CD4-positive, alpha-beta T cell treated with Interleukin-1 beta for 1 hour (primary cell): ENCODE measurements at regions not wholly inside any gene's neighbourhood (a gene's known extent, or its start where the extent isn't known, plus 50 kb on each side); places are given as distances from the start of the nearest gene placed in this dataset.

Experiments
- DNase-seq, 2 donors: peaks; one replicate each; pipeline ENCODE4 v3.0.0-alpha.2; 2020 to 2022

GRCh38 chr1:14474856-14475255 is 123.6 kb upstream of the KAZN start:
- no peak for DNase-seq

DNA sequence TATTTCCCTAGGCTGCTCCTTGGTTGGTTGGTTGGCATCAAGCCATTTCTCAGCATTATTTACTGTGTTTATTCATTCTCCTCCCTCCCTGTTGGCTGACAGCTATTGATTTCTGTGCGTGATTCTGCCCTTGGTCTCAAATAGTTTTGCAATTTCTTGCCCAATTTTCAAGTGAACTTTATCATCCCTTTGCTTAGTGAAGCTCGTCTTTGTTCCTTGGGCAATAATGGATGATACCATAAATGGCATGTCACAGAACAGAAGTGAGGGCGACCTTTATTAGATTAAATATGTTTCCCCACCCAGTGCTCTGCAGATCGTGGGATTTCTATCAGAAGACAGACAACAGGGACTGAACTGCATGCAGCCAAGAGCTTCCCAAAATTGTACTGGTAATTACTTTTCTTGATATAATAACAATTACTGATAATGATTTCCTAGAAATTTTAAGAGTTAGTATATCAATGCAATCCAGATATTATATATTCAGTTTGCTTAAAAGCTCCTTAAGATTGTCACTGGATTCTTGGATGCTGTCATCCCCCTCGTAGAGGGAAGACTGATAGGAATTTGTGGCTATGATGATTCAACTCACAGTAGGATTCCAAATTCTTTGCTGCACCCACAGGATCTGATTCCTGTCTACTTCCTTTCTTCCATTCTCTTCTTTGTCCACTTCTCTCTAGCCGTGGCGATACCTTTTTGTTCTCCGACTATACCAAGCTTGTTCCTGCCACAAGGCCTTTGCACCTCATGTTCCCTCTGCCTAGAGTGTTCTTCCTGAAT is 122.1 kb upstream of the KAZN start:
- no peak for DNase-seq

- DNase-seq = no peak
These were observed 120.4 kb upstream of the KAZN start for GRCh38 chr1:14478120-14478519.

DNA sequence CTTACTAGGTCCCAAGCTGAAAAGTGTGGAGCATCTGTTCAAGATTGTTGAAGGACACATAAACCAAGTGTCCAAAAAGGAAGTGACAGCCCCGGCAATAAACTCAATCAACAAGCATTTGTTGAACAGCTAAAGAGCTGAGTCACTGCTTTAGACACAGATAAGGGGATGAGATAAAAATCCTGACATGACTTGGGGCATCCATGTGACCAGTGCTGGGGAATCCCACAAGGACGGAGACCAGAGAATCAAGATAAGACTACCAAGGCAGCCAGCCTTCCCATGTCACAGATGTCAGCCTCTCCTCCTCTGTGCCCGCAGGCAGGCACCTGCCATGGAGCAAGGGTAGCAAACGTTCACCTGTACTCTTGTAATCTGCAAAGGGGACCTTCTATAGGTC is 118.6 kb upstream of the KAZN start:
- DNase-seq = no peak

DNA sequence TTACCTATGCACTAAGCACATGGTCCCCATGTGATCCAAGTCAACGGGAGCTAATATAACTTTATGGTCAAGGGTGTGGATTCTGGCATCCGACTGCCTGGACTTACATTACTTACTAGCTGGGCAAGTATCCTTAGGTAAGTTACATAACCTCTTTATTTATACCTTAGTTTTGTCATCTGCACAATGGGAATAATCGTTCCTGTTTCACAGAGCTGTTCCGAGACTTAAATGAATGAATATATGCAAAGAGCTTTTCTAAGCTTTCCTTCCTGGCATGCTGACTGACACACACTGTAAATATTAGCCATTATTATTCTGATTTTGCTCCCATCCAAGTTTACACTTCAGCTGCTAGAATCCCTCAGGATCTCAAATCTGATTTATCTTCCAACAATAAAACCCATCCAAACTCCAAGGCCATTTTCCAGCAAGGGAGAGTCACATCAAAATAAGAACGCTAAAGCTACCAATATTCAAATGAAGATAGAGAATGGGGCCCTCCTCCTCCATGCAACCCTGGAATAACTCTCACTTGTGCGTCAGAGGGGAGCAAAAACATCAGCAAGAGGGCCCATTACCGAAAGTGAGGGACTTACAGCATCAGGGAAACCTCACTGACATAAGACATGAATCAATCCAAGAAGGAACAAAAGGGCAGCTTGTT is 115.6 kb upstream of the KAZN start:
- no peak for DNase-seq

- DNase-seq = no peak
These were observed 113.2 kb upstream of the KAZN start for GRCh38 chr1:14485285-14485684.

GRCh38 chr1:14486401-14487201 is 111.9 kb upstream of the KAZN start:
- no peak for DNase-seq

DNA sequence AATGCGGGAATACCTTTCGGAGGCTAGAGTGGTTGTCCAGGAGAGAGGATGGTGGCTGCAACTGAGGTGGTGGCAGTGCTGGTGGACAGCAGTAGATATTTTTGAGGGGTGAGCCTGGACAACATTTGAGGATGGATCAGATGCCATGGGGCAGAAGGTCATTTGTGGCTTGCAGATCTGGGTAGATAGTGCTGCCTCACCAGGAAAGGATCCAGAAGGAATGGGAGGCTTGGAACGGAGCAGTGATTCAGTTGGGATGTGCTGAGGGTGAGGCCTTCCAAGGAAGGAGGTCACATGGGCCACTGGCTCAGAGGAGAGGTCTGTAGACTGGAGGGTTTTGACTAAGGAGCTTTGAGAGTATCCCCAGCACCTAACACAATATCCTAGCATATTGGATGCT is 110.8 kb upstream of the KAZN start:
- DNase-seq = no peak

DNA sequence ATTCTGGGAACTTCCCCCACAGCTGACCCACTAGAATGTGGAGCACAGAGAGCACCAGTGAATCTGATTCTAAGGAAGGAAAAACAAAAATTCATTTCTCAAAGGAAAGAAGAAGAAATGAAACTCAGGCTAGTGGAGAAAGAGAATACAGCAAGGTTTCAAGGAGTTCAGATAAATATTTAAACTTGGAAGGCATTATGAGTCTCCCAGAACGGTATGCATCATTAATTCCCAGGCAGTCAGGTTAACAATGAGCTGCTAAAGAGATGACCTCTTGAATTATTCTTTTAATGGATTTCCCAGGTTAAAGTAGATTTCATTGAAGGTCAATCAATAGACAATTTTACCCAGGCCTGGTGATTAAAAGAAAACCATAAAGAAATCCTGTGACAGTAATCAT is 103.6 kb upstream of the KAZN start:
- no peak for DNase-seq

GRCh38 chr1:14495381-14495780 is 103.1 kb upstream of the KAZN start:
- no peak for DNase-seq

GRCh38 chr1:14495996-14496395 is 102.5 kb upstream of the KAZN start:
- DNase-seq = no peak

- no peak for DNase-seq
These were observed 99.6 kb upstream of the KAZN start for GRCh38 chr1:14498839-14499238.

- no peak for DNase-seq
These were observed 99.0 kb upstream of the KAZN start for GRCh38 chr1:14499312-14500040.

GRCh38 chr1:14500041-14500440 is 98.4 kb upstream of the KAZN start:
- DNase-seq = no peak

- DNase-seq = no peak
These were observed 97.6 kb upstream of the KAZN start for GRCh38 chr1:14500912-14501311.

- no peak for DNase-seq
These were observed 94.0 kb upstream of the KAZN start for GRCh38 chr1:14504517-14504916.

- DNase-seq = no peak
These were observed 91.8 kb upstream of the KAZN start for GRCh38 chr1:14506471-14507255.

- no peak for DNase-seq
These were observed 91.2 kb upstream of the KAZN start for GRCh38 chr1:14507262-14507661.

- DNase-seq = no peak
These were observed 89.9 kb upstream of the KAZN start for GRCh38 chr1:14508613-14509012.

DNA sequence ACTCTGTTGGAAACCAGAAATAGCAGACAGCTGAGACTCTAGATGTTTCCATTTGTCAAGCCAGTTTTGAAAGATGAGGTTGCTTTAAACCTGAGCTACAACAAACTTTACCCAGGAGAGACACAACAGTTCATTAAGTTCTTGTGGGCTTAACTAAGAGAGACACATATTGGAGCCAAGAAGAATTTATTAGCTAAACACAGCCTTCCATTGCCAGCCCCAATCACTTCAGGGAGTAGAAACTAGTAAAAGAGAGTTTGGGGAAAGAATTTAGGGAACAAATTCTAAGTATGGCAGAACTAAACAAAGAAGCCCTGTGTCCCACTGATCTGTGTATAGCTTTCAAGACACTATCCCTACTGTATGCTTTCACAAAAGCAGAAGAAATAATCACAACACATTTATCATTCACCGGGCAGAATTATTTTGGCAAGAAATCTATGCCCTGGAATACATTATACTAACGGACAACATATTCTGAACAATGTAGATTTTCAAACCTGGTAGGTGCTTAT is 87.3 kb upstream of the KAZN start:
- no peak for DNase-seq

GRCh38 chr1:14511796-14512585 is 86.5 kb upstream of the KAZN start:
- no peak for DNase-seq
